Renal cortical epithelial cell (primary cell): ENCODE measurements at regions not wholly inside any gene's neighbourhood (a gene's known extent, or its start where the extent isn't known, plus 50 kb on each side); places are given as distances from the start of the nearest gene placed in this dataset.
"Not testable (repeated sequence)": the region's sequence is repeated elsewhere in the genome, so short reads cannot be mapped to it uniquely, and the experiment has no call there.

Source experiments
- DNase-seq: peaks from one replicate; pipeline ENCODE4 v3.0.0-alpha.2; 2011; ENCODE audit warnings: low read depth

- no peak for DNase-seq
Observed at GRCh38 chr2:133975135-133975534, 278.7 kb upstream of the MGAT5 start.

- DNase-seq, result no peak
Observed at GRCh38 chr2:133975676-133976428, 278.0 kb upstream of the MGAT5 start.

GRCh38 chr2:133976659-133977058, 277.2 kb upstream of the MGAT5 start:
- no peak for DNase-seq

GRCh38 chr2:133977405-133977804, 276.5 kb upstream of the MGAT5 start:
- DNase-seq, result no peak

- no peak for DNase-seq
Observed at GRCh38 chr2:133982256-133982655, 271.6 kb upstream of the MGAT5 start.

- no peak for DNase-seq
Observed at GRCh38 chr2:133985563-133985962, 268.3 kb upstream of the MGAT5 start.

GRCh38 chr2:133986081-133986837, 267.6 kb upstream of the MGAT5 start:
- no peak for DNase-seq

GRCh38 chr2:133986881-133987795, 266.7 kb upstream of the MGAT5 start:
- no peak for DNase-seq

GRCh38 chr2:133988316-133988891, 265.5 kb upstream of the MGAT5 start:
- DNase-seq, result no peak

GRCh38 chr2:133991606-133992168, 262.2 kb upstream of the MGAT5 start:
- no peak for DNase-seq

- no peak for DNase-seq
Observed at GRCh38 chr2:133992454-133992853, 261.4 kb upstream of the MGAT5 start.

GRCh38 chr2:133993160-133993559, 260.7 kb upstream of the MGAT5 start:
- no peak for DNase-seq

- DNase-seq, result not testable (repeated sequence)
Observed at GRCh38 chr2:133998726-133999125, 255.1 kb upstream of the MGAT5 start.

- peak; percentile 58 for DNase-seq
Observed at GRCh38 chr2:134002391-134002790, 251.5 kb upstream of the MGAT5 start.

GRCh38 chr2:134002921-134003320, 251.0 kb upstream of the MGAT5 start:
- no peak for DNase-seq

GRCh38 chr2:134004467-134004866, 249.4 kb upstream of the MGAT5 start:
- no peak for DNase-seq

- DNase-seq, result no peak
Observed at GRCh38 chr2:134008837-134009236, 245.0 kb upstream of the MGAT5 start.

GRCh38 chr2:134009440-134009839, 244.4 kb upstream of the MGAT5 start:
- DNase-seq, result no peak

- not testable (repeated sequence) for DNase-seq
Observed at GRCh38 chr2:134009906-134010305, 244.0 kb upstream of the MGAT5 start.

- DNase-seq, result no peak
Observed at GRCh38 chr2:134011936-134012586, 241.8 kb upstream of the MGAT5 start.
